ENCODE measurements at regions not wholly inside any gene's neighbourhood (a gene's known extent, or its start where the extent isn't known, plus 50 kb on each side); places are given as distances from the start of the nearest gene placed in this dataset.

GRCh38 chr14:43764433-43764832 is 742.6 kb downstream of the FSCB start:
- Histone ChIP-seq H3K4me1 (no peaks in the 10 kb centered on the region), H3K4me3 (no peak overlapping the region), H3K9me3 (no peaks in the 10 kb centered on the region), H3K27me3 (no peaks in the 10 kb centered on the region), H3K27ac (replicated peaks in 1 of 4) (no peak overlapping the region), H3K36me3 (no peaks in the 10 kb centered on the region)
- TF ChIP-seq POLR2A (IDR thresholded peaks at IDR 0.05; ENCODE audit: low read depth): no peak
- no peak for TF ChIP-seq EP300 (IDR thresholded peaks at IDR 0.05)
- no peak for TF ChIP-seq CTCF (IDR thresholded peaks at IDR 0.05)
- TF ChIP-seq POLR2AphosphoS5 (IDR thresholded peaks at IDR 0.05): no peak
- DNase-seq (ENCODE audit: extremely low spot score): no peak
- intact Hi-C loops (cut with DNase I): no loop called here
- 88% methylated on average over 1 of the region's 1 CpG for WGBS

GRCh38 chr14:43755707-43756106 is 751.4 kb downstream of the FSCB start:
- intact Hi-C loops (cut with DNase I): no loop called here
- 52% methylated on average over 6 of the region's 6 CpGs for WGBS

GRCh38 chr14:43754838-43755237 is 752.2 kb downstream of the FSCB start:
- no peak overlapping the region for H3K27ac ChIP-seq (replicated peaks in 1 of 4)
- TF ChIP-seq CTCF (IDR thresholded peaks at IDR 0.05): no peak
- TF ChIP-seq POLR2AphosphoS5 (IDR thresholded peaks at IDR 0.05): no peak
- TF ChIP-seq EP300 (IDR thresholded peaks at IDR 0.05): no peak
- TF ChIP-seq POLR2A (IDR thresholded peaks at IDR 0.05; ENCODE audit: low read depth): no peak
- WGBS: 87% methylated on average over 3 of the region's 3 CpGs
- H3K4me1 ChIP-seq: no peaks in the 10 kb centered on the region
- intact Hi-C loops (cut with DNase I): no loop called here
- H3K4me3 ChIP-seq: no peak overlapping the region
- H3K36me3 ChIP-seq: no peaks in the 10 kb centered on the region
- no peaks in the 10 kb centered on the region for H3K9me3 ChIP-seq
- no peaks in the 10 kb centered on the region for H3K27me3 ChIP-seq
- DNase-seq (ENCODE audit: extremely low spot score): no peak

More at GRCh38 chr14:43755707-43756106, 751.4 kb downstream of the FSCB start:
- Histone ChIP-seq H3K27ac (replicated peaks in 1 of 4) (no peak overlapping the region), H3K4me3 (no peak overlapping the region), H3K36me3 (no peaks in the 10 kb centered on the region), H3K9me3 (no peaks in the 10 kb centered on the region), H3K27me3 (no peaks in the 10 kb centered on the region), H3K4me1 (no peaks in the 10 kb centered on the region)
- TF ChIP-seq CTCF (IDR thresholded peaks at IDR 0.05) (no peak), POLR2A (IDR thresholded peaks at IDR 0.05; ENCODE audit: low read depth) (no peak), POLR2AphosphoS5 (IDR thresholded peaks at IDR 0.05) (no peak), EP300 (IDR thresholded peaks at IDR 0.05) (no peak)
- DNase-seq (ENCODE audit: extremely low spot score): no peak

GRCh38 chr14:43745746-43746145 is 761.3 kb downstream of the FSCB start:
- H3K36me3 ChIP-seq: no peaks in the 10 kb centered on the region
- no peak overlapping the region for H3K27ac ChIP-seq (replicated peaks in 1 of 4)
- no peak overlapping the region for H3K4me3 ChIP-seq
- no peak for TF ChIP-seq CTCF (IDR thresholded peaks at IDR 0.05)
- no peak for TF ChIP-seq EP300 (IDR thresholded peaks at IDR 0.05)
- no peak for TF ChIP-seq POLR2A (IDR thresholded peaks at IDR 0.05; ENCODE audit: low read depth)
- no peak for TF ChIP-seq POLR2AphosphoS5 (IDR thresholded peaks at IDR 0.05)
- DNase-seq (ENCODE audit: extremely low spot score): no peak
- no peaks in the 10 kb centered on the region for H3K9me3 ChIP-seq
- H3K27me3 ChIP-seq: no peaks in the 10 kb centered on the region
- intact Hi-C loops (cut with DNase I): no loop called here
- 100% methylated on average over 1 of the region's 1 CpG for WGBS
- no peaks in the 10 kb centered on the region for H3K4me1 ChIP-seq

GRCh38 chr14:43735932-43736331 is 771.2 kb downstream of the FSCB start:
- intact Hi-C loops (cut with DNase I): no loop called here
- 75% methylated on average over 3 of the region's 3 CpGs for WGBS

More at GRCh38 chr14:43735932-43736331, 771.2 kb downstream of the FSCB start:
- H3K36me3 ChIP-seq: no peaks in the 10 kb centered on the region
- no peak overlapping the region for H3K27ac ChIP-seq (replicated peaks in 1 of 4)
- no peaks in the 10 kb centered on the region for H3K9me3 ChIP-seq
- no peak for DNase-seq (ENCODE audit: extremely low spot score)
- TF ChIP-seq EP300 (IDR thresholded peaks at IDR 0.05) (no peak), POLR2AphosphoS5 (IDR thresholded peaks at IDR 0.05) (no peak), POLR2A (IDR thresholded peaks at IDR 0.05; ENCODE audit: low read depth) (no peak), CTCF (IDR thresholded peaks at IDR 0.05) (no peak)
- H3K4me1 ChIP-seq: no peaks in the 10 kb centered on the region
- H3K4me3 ChIP-seq: no peak overlapping the region
- H3K27me3 ChIP-seq: no peaks in the 10 kb centered on the region
